Stimulated activated naive CD8-positive, alpha-beta T cell treated with anti-CD3 and anti-CD28 coated beads, Interleukin-15, amount 100 ng/mL, for 72 hours (primary cell): ENCODE measurements at regions not wholly inside any gene's neighbourhood (a gene's known extent, or its start where the extent isn't known, plus 50 kb on each side); places are given as distances from the start of the nearest gene placed in this dataset.
"Not testable (repeated sequence)": the region's sequence is repeated elsewhere in the genome, so short reads cannot be mapped to it uniquely, and the experiment has no call there.

Experiments
- ATAC-seq: fragments of 150-1000 bp; cut with Tn5 transposase; 2 replicates; pipeline ENCODE4 v1.10.0; 2021; ENCODE audit warnings: mild to moderate bottlenecking, moderate library complexity
- DNase-seq, 2 donors: peaks; one replicate each; pipeline ENCODE4 v3.0.0; 2021 to 2022
- H3K27ac Mint-ChIP-seq, 2 donors: one replicate each; pipeline ENCODE4 v1.8.0; 2022; ENCODE audit warnings: mild to moderate bottlenecking in 2 of 2, mixed read lengths in 2 of 2, moderate library complexity in 2 of 2
- H3K27me3 Mint-ChIP-seq: one replicate; pipeline ENCODE4 v1.8.0; 2022; ENCODE audit warnings: mixed read lengths
- H3K4me1 Mint-ChIP-seq: one replicate; pipeline ENCODE4 v1.8.0; 2022; ENCODE audit warnings: mild to moderate bottlenecking, mixed read lengths
- H3K4me3 Mint-ChIP-seq, 2 donors: one replicate each; pipeline ENCODE4 v1.8.0; 2022; ENCODE audit warnings: mild to moderate bottlenecking in 2 of 2, mixed read lengths in 2 of 2, moderate library complexity in 1 of 2
- H3K9me3 Mint-ChIP-seq, 2 donors: one replicate each; pipeline ENCODE4 v1.8.0; 2022; ENCODE audit warnings: mixed read lengths in 2 of 2

GRCh38 chr10:63825766-63826165 is 304.6 kb downstream of the REEP3 start:
- Mint-ChIP-seq H3K4me3 (no peak overlapping the region), H3K27me3 (peaks cover 15% of the 10 kb centered on the region), H3K9me3 (peaks cover 0 to 4% of the 10 kb centered on the region in 2 donors), H3K4me1 (no peaks in the 10 kb centered on the region), H3K27ac (no peak overlapping the region)
- DNase-seq, result no peak
- no peak for ATAC-seq

- not testable (repeated sequence) for H3K27ac Mint-ChIP-seq, H3K4me3 Mint-ChIP-seq, DNase-seq, H3K4me1 Mint-ChIP-seq, ATAC-seq, H3K9me3 Mint-ChIP-seq
- peaks cover 15% of the 10 kb centered on the region for H3K27me3 Mint-ChIP-seq
These were observed 305.8 kb downstream of the REEP3 start for GRCh38 chr10:63827018-63827417.

GRCh38 chr10:63829020-63829419 is 307.8 kb downstream of the REEP3 start:
- no peak overlapping the region for H3K27ac Mint-ChIP-seq
- ATAC-seq (no peak), DNase-seq (no peak)
- H3K4me1 Mint-ChIP-seq, result no peaks in the 10 kb centered on the region
- peaks cover 15% of the 10 kb centered on the region for H3K27me3 Mint-ChIP-seq
- no peak overlapping the region for H3K4me3 Mint-ChIP-seq
- H3K9me3 Mint-ChIP-seq, result no peaks in the 10 kb centered on the region

GRCh38 chr10:63829573-63830149 is 308.5 kb downstream of the REEP3 start:
- no peaks in the 10 kb centered on the region for H3K9me3 Mint-ChIP-seq
- no peak overlapping the region for H3K27ac Mint-ChIP-seq
- H3K4me3 Mint-ChIP-seq, result no peak overlapping the region

GRCh38 chr10:63832686-63833085 is 311.5 kb downstream of the REEP3 start:
- ATAC-seq (no peak), DNase-seq (no peak)
- Mint-ChIP-seq H3K4me3 (no peak overlapping the region), H3K27me3 (peaks cover 8% of the 10 kb centered on the region), H3K9me3 (no peaks in the 10 kb centered on the region), H3K27ac (no peak overlapping the region), H3K4me1 (no peaks in the 10 kb centered on the region)

More at GRCh38 chr10:63829573-63830149, 308.5 kb downstream of the REEP3 start:
- no peak for ATAC-seq
- no peaks in the 10 kb centered on the region for H3K4me1 Mint-ChIP-seq
- no peak for DNase-seq
- H3K27me3 Mint-ChIP-seq, result peaks cover 15% of the 10 kb centered on the region

- H3K9me3 Mint-ChIP-seq, result no peaks in the 10 kb centered on the region
- DNase-seq, result no peak
- ATAC-seq, result no peak
- H3K4me3 Mint-ChIP-seq, result no peak overlapping the region
- peaks cover 8% of the 10 kb centered on the region for H3K27me3 Mint-ChIP-seq
- no peak overlapping the region for H3K27ac Mint-ChIP-seq
- H3K4me1 Mint-ChIP-seq, result no peaks in the 10 kb centered on the region
These were observed 312.3 kb downstream of the REEP3 start for GRCh38 chr10:63833411-63834060.

- Mint-ChIP-seq H3K27ac (no peak overlapping the region), H3K9me3 (no peaks in the 10 kb centered on the region), H3K27me3 (peaks cover 8% of the 10 kb centered on the region), H3K4me3 (no peak overlapping the region), H3K4me1 (no peaks in the 10 kb centered on the region)
- ATAC-seq, result no peak
- DNase-seq, result no peak
These were observed 315.7 kb downstream of the REEP3 start for GRCh38 chr10:63836666-63837442.

- Mint-ChIP-seq H3K4me1 (no peaks in the 10 kb centered on the region), H3K27me3 (peaks cover 12% of the 10 kb centered on the region), H3K4me3 (no peak overlapping the region), H3K27ac (no peak overlapping the region), H3K9me3 (no peaks in the 10 kb centered on the region)
- DNase-seq (no peak), ATAC-seq (no peak)
These were observed 320.6 kb downstream of the REEP3 start for GRCh38 chr10:63841761-63842160.

- Mint-ChIP-seq H3K4me1 (no peaks in the 10 kb centered on the region), H3K9me3 (peaks cover 0 to 4% of the 10 kb centered on the region in 2 donors), H3K27ac (no peak overlapping the region), H3K27me3 (peaks cover 21% of the 10 kb centered on the region), H3K4me3 (no peak overlapping the region)
- no peak for ATAC-seq
- no peak for DNase-seq
These were observed 321.9 kb downstream of the REEP3 start for GRCh38 chr10:63843107-63843506.

GRCh38 chr10:63848871-63849270 is 327.7 kb downstream of the REEP3 start:
- ATAC-seq, H3K4me1 Mint-ChIP-seq, H3K27ac Mint-ChIP-seq, H3K4me3 Mint-ChIP-seq, DNase-seq, H3K9me3 Mint-ChIP-seq: not testable (repeated sequence)
- H3K27me3 Mint-ChIP-seq, result peaks cover 15% of the 10 kb centered on the region

- H3K4me3 Mint-ChIP-seq, result no peak overlapping the region
- ATAC-seq, result no peak
- peaks cover 34% of the 10 kb centered on the region for H3K27me3 Mint-ChIP-seq
- DNase-seq, result no peak
- H3K27ac Mint-ChIP-seq, result no peak overlapping the region
- H3K4me1 Mint-ChIP-seq, result peaks cover 8% of the 10 kb centered on the region
- H3K9me3 Mint-ChIP-seq, result peaks cover 6% of the 10 kb centered on the region in 2 donors
These were observed 341.7 kb downstream of the REEP3 start for GRCh38 chr10:63862860-63863259.

GRCh38 chr10:63865210-63865609 is 344.0 kb downstream of the REEP3 start:
- H3K27ac Mint-ChIP-seq, result no peak overlapping the region
- DNase-seq (no peak), ATAC-seq (no peak)
- peaks cover 27% of the 10 kb centered on the region for H3K27me3 Mint-ChIP-seq
- H3K4me1 Mint-ChIP-seq, result peaks cover 8% of the 10 kb centered on the region
- H3K9me3 Mint-ChIP-seq, result no peaks in the 10 kb centered on the region
- H3K4me3 Mint-ChIP-seq, result no peak overlapping the region

- Mint-ChIP-seq H3K4me1 (peaks cover 8% of the 10 kb centered on the region), H3K27ac (peak overlapping the region in 1 of 2 donors; percentile 64), H3K9me3 (no peaks in the 10 kb centered on the region), H3K4me3 (peak overlapping the region in 1 of 2 donors; percentile 40), H3K27me3 (peaks cover 29% of the 10 kb centered on the region)
- peak; percentile 24 to 48 for DNase-seq
- peak; percentile 76 for ATAC-seq
These were observed 345.0 kb downstream of the REEP3 start for GRCh38 chr10:63866075-63866746.

GRCh38 chr10:63866747-63867140 is 345.5 kb downstream of the REEP3 start:
- peak; percentile 50 for ATAC-seq
- Mint-ChIP-seq H3K9me3 (no peaks in the 10 kb centered on the region), H3K27ac (no peak overlapping the region), H3K27me3 (peaks cover 34% of the 10 kb centered on the region), H3K4me3 (no peak overlapping the region), H3K4me1 (peaks cover 8% of the 10 kb centered on the region)
- no peak for DNase-seq

- Mint-ChIP-seq H3K27ac (no peak overlapping the region), H3K4me1 (no peaks in the 10 kb centered on the region), H3K27me3 (peaks cover 7% of the 10 kb centered on the region), H3K9me3 (no peaks in the 10 kb centered on the region), H3K4me3 (no peak overlapping the region)
- ATAC-seq (no peak), DNase-seq (no peak)
These were observed 357.2 kb downstream of the REEP3 start for GRCh38 chr10:63878428-63878827.

GRCh38 chr10:63883861-63884260 is 362.7 kb downstream of the REEP3 start:
- H3K4me3 Mint-ChIP-seq, result no peak overlapping the region

More at GRCh38 chr10:63883861-63884260, 362.7 kb downstream of the REEP3 start:
- ATAC-seq (no peak), DNase-seq (no peak)
- H3K9me3 Mint-ChIP-seq, result no peaks in the 10 kb centered on the region
- peaks cover 7% of the 10 kb centered on the region for H3K27me3 Mint-ChIP-seq
- H3K27ac Mint-ChIP-seq, result no peak overlapping the region
- H3K4me1 Mint-ChIP-seq, result no peaks in the 10 kb centered on the region
